Kidney glomerular epithelial cell (primary cell): ENCODE measurements at regions not wholly inside any gene's neighbourhood (a gene's known extent, or its start where the extent isn't known, plus 50 kb on each side); places are given as distances from the start of the nearest gene placed in this dataset.

ENCODE experiments used
- DNase-seq: peaks from one replicate; lab custom pipeline; 2025; lab: John Stamatoyannopoulos, UW

GRCh38 chr15:77557564-77557963, 75.1 kb downstream of the LINGO1 start:
- no peak for DNase-seq

- DNase-seq, result no peak
Measured at GRCh38 chr15:77557144-77557543, 75.6 kb downstream of the LINGO1 start.

GRCh38 chr15:77556622-77557021, 76.1 kb downstream of the LINGO1 start:
- no peak for DNase-seq

- DNase-seq, result no peak
Measured at GRCh38 chr15:77555232-77555631, 77.5 kb downstream of the LINGO1 start.

- DNase-seq, result no peak
Measured at GRCh38 chr15:77554306-77555080, 78.2 kb downstream of the LINGO1 start.

GRCh38 chr15:77553695-77554094, 79.0 kb downstream of the LINGO1 start:
- no peak for DNase-seq

- DNase-seq, result no peak
Measured at GRCh38 chr15:77553257-77553656, 79.5 kb downstream of the LINGO1 start.

GRCh38 chr15:77552066-77552465, 80.6 kb downstream of the LINGO1 start:
- DNase-seq, result no peak

- no peak for DNase-seq
Measured at GRCh38 chr15:77550301-77551251, 82.1 kb downstream of the LINGO1 start.

- no peak for DNase-seq
Measured at GRCh38 chr15:77549576-77550288, 83.0 kb downstream of the LINGO1 start.

- no peak for DNase-seq
Measured at GRCh38 chr15:77548589-77549557, 83.8 kb downstream of the LINGO1 start.

GRCh38 chr15:77547801-77548588, 84.7 kb downstream of the LINGO1 start:
- no peak for DNase-seq

- no peak for DNase-seq
Measured at GRCh38 chr15:77546870-77547269, 85.8 kb downstream of the LINGO1 start.

- DNase-seq, result peak; percentile 77
Measured at GRCh38 chr15:77546050-77546501, 86.6 kb downstream of the LINGO1 start.

- DNase-seq, result no peak
Measured at GRCh38 chr15:77545058-77545457, 87.7 kb downstream of the LINGO1 start.

GRCh38 chr15:77544162-77544561, 88.5 kb downstream of the LINGO1 start:
- no peak for DNase-seq

GRCh38 chr15:77543159-77543882, 89.4 kb downstream of the LINGO1 start:
- peak; percentile 79 for DNase-seq

- peak; percentile 47 for DNase-seq
Measured at GRCh38 chr15:77542491-77543001, 90.2 kb downstream of the LINGO1 start.
